IPS-11a (cell line): ENCODE measurements at regions not wholly inside any gene's neighbourhood (a gene's known extent, or its start where the extent isn't known, plus 50 kb on each side); places are given as distances from the start of the nearest gene placed in this dataset.
"Not testable (repeated sequence)": the region's sequence is repeated elsewhere in the genome, so short reads cannot be mapped to it uniquely, and the experiment has no call there.

ENCODE experiments used
- H3K4me3 ChIP-seq: one replicate; pipeline ENCODE4 v1.5.1; 2013; ENCODE audit warnings: low read depth, low read length, control low read depth

GRCh38 chr5:87570366-87570765, 157.6 kb upstream of the CCNH start:
- no peak overlapping the region for H3K4me3 ChIP-seq

- H3K4me3 ChIP-seq, result no peak overlapping the region
Measured at GRCh38 chr5:87562068-87562467, 149.3 kb upstream of the CCNH start.

DNA sequence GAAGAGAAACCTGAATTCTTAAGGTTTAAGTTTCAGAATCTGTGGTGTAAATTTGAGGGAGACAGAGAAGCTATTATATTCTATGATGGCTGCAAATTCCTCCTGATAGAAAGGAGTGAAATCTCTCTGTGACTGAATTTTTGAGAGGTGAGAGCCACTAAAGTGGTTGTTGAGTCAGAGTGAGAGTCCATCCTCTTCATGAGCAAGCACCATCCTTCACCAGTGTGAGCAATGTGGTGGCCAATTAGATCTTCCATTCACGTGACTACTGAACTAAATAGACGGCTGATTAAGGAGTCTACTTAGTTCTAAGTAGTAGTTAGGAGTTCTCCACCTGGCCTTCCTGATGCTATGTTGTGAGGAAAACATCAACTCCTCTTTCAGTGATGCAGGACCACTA, 147.8 kb upstream of the CCNH start:
- no peak overlapping the region for H3K4me3 ChIP-seq

- no peak overlapping the region for H3K4me3 ChIP-seq
Measured at GRCh38 chr5:87551911-87552310, 139.2 kb upstream of the CCNH start.

DNA sequence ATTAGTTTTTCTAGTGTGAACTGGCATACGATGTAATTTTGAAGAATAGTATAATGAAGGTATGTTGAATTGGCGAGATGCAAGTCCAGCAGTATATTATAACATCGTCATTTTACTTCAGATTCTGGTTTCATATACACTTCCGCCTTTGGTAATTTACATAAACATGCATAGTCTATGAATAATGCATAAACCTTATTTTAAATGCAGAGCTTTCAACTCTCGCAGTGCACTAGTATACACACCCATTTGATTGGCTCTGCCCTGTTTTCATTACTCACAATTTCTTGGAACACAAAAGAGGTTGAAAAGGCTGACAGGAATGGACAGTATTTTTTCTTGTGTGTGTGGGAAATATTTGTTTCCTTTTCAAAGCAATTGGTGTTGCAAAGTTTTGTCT, 128.9 kb upstream of the CCNH start:
- H3K4me3 ChIP-seq, result no peak overlapping the region

GRCh38 chr5:87541033-87541432, 128.3 kb upstream of the CCNH start:
- no peak overlapping the region for H3K4me3 ChIP-seq

GRCh38 chr5:87539839-87540238, 127.1 kb upstream of the CCNH start:
- no peak overlapping the region for H3K4me3 ChIP-seq

DNA sequence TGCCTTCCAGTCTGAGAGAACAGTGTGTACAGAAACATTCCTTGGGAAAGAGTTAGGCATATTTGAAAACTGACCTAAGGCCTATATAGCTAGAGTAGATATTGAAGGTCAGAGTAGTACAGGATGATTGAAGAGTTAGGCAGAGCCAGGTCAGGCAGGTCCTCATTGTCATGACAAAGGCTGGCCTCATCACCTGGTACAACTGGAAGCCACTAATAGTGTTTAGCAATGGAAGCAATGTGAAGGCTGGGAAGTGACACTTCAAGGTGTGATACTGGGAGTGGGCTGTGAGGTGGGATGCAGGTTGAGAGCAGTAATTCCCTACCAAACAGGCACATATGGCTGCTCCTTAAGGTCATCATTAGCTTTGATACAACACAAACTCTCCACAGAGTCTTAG, 123.6 kb upstream of the CCNH start:
- no peak overlapping the region for H3K4me3 ChIP-seq

DNA sequence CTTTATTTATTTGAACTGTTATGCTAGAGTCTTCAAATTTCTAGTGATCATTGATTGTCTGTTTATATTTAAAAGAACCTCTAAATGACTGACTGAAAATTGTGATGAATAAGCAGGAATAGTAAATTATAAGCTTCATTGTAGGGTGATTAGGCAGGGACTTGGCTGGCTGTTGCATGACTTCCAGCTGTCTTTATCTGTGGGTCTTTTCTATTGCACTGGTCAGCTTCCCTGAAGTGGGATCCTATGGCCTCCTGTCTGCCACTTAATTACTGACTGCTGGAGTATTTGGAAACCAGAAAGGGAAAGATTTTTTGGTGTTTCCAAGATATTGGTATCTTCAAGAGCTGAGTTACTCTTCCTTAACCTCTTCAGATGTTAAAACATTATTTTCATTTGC, 123.0 kb upstream of the CCNH start:
- H3K4me3 ChIP-seq, result no peak overlapping the region

DNA sequence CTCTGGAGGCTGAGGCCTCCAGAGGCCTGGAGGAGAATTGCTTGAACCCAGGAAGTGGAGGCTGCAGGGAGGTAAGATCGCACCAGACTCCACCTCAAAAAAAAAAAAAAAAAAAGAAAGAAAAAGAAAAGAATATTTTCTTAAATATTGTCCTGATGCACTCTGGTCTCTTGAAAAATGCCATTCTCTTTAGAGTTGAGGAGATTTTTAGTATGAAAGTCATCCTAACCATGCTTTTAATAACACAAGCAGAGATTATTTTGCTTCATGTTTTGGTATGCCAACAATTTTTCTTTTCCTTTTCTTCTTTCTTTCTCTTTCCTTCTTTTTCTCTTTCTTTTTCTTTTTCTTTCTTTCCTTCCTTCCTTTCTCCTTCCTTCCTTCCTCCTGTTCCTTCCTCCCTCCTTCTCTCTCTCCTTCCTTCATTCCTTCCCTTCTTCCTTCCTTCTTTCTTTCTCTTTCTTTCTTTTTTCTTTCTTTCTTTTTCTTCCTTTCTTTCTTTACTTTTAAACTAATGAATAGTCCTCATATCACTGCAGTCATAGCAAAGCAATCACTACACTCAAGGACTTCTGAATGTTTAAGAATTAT, 116.9 kb upstream of the CCNH start:
- no peak overlapping the region for H3K4me3 ChIP-seq

GRCh38 chr5:87526131-87526530, 113.4 kb upstream of the CCNH start:
- no peak overlapping the region for H3K4me3 ChIP-seq

GRCh38 chr5:87524217-87524616, 111.5 kb upstream of the CCNH start:
- no peak overlapping the region for H3K4me3 ChIP-seq

- not testable (repeated sequence) for H3K4me3 ChIP-seq
Measured at GRCh38 chr5:87511778-87512177, 99.0 kb upstream of the CCNH start.

GRCh38 chr5:87503004-87503403, 90.3 kb upstream of the CCNH start:
- no peak overlapping the region for H3K4me3 ChIP-seq

- H3K4me3 ChIP-seq, result no peak overlapping the region
Measured at GRCh38 chr5:87499478-87500410, 87.0 kb upstream of the CCNH start.
